Loucy (cell line): ENCODE measurements at regions not wholly inside any gene's neighbourhood (a gene's known extent, or its start where the extent isn't known, plus 50 kb on each side); places are given as distances from the start of the nearest gene placed in this dataset.
"Not testable (repeated sequence)": the region's sequence is repeated elsewhere in the genome, so short reads cannot be mapped to it uniquely, and the experiment has no call there.

ENCODE experiments used
- CTCF ChIP-seq: fragments of 200-600 bp; sonication (generic); conservative IDR thresholded peaks from 2 replicates; pipeline ENCODE4 v1.5.1; 2014; ENCODE audit warnings: mild to moderate bottlenecking, antibody characterized with exemption, low read length
- EZH2phosphoT487 ChIP-seq: fragments of 200-600 bp; IDR thresholded peaks from 2 replicates; pipeline ENCODE4 v1.6.1; 2018; ENCODE audit warnings: antibody characterized with exemption, mild to moderate bottlenecking, moderate library complexity, borderline replicate concordance

GRCh38 chr12:131288765-131289695 is 335.3 kb downstream of the ADGRD1 start:
- not testable (repeated sequence) for TF ChIP-seq EZH2phosphoT487, CTCF
